Effector CD4-positive, alpha-beta T cell (primary cell): ENCODE measurements at regions not wholly inside any gene's neighbourhood (a gene's known extent, or its start where the extent isn't known, plus 50 kb on each side); places are given as distances from the start of the nearest gene placed in this dataset.
"Not testable (repeated sequence)": the region's sequence is repeated elsewhere in the genome, so short reads cannot be mapped to it uniquely, and the experiment has no call there.

Experiments used
- DNase-seq: peaks from one replicate; pipeline ENCODE4 v3.0.0-alpha.2; 2020

GRCh38 chr5:166062719-166063118 lies 2228.7 kb upstream of the WWC1 start:
- no peak for DNase-seq

GRCh38 chr5:166063261-166063660 lies 2228.2 kb upstream of the WWC1 start:
- DNase-seq, result no peak

GRCh38 chr5:166068547-166069335 lies 2222.7 kb upstream of the WWC1 start:
- no peak for DNase-seq

GRCh38 chr5:166073901-166074581 lies 2217.4 kb upstream of the WWC1 start:
- no peak for DNase-seq

- no peak for DNase-seq
Measured at GRCh38 chr5:166074582-166075481, 2216.6 kb upstream of the WWC1 start.

- DNase-seq, result no peak
Measured at GRCh38 chr5:166083183-166083959, 2208.1 kb upstream of the WWC1 start.

- DNase-seq, result no peak
Measured at GRCh38 chr5:166086568-166086967, 2204.9 kb upstream of the WWC1 start.

DNA sequence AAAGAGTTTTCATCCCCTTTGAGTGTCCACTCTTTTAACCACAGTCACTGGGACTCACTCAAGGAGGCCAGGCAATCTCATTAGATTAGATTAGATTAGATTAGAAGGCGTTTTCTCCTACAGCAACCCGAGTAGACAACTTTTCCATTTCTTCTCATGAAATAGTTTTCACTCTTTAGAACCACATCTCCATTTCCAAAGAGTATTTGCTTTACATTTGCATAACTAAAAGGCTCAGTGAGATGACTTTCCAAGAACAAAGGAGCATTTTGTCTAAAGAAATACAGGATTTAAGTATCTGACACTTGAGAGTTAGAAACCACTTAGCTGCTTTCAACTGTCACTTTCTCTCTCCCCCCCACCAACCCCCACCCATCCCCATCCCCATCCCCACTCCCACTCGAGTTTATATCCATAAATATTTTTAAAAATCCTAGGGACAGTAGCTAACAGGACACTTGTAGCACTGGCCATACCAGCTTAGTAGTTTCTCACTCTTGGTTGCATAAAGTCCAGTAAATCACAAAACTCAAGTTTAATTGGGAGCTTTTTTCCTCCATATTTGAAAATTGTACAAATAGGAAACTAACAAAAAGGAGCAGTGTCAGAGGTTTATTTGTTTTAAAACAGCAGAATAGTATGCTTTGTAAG lies 2202.9 kb upstream of the WWC1 start:
- DNase-seq, result no peak

DNA sequence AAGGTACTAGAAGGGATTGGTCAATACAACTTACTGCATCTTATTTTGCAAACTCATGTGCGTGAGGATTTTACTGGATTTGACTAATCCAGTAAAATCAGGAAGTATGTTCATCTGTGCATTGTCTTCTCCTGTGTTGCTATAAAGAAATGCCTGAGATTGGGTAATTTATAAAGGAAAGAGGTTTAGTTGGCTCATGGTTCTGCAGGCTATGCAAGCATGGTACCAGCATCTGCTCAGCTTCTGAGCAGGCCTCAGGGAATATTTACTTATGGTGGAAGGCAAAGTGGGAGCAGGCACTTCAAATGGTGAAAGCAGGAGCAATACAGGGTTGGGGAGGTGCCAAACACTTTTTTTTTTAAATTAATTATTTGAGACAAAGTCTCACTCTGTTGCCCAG lies 2199.5 kb upstream of the WWC1 start:
- DNase-seq, result no peak

GRCh38 chr5:166093312-166093711 lies 2198.1 kb upstream of the WWC1 start:
- DNase-seq, result no peak

DNA sequence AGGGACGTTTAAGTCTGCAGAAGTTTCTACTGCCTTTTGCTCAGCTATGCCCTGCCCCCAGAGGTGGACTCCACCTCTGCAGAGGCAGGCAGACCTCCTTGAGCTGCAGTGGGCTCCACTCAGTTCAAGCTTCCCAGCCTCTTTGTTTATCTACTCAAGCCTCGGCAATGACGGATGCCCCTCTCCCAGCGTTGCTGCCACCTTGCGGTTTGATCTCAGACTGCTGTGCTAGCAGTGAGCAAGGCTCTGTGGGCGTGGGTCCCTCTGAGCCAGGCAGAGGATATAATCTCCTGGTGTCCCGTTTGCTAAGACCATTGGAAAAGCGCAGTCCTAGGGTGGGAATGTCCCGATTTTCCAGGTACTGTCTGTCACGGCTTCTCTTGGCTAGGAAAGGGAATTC lies 2188.5 kb upstream of the WWC1 start:
- no peak for DNase-seq

- no peak for DNase-seq
Measured at GRCh38 chr5:166111021-166111420, 2180.4 kb upstream of the WWC1 start.

GRCh38 chr5:166117072-166118066 lies 2174.1 kb upstream of the WWC1 start:
- DNase-seq, result no peak

- no peak for DNase-seq
Measured at GRCh38 chr5:166119506-166119905, 2171.9 kb upstream of the WWC1 start.

- DNase-seq, result no peak
Measured at GRCh38 chr5:166123717-166124116, 2167.7 kb upstream of the WWC1 start.

DNA sequence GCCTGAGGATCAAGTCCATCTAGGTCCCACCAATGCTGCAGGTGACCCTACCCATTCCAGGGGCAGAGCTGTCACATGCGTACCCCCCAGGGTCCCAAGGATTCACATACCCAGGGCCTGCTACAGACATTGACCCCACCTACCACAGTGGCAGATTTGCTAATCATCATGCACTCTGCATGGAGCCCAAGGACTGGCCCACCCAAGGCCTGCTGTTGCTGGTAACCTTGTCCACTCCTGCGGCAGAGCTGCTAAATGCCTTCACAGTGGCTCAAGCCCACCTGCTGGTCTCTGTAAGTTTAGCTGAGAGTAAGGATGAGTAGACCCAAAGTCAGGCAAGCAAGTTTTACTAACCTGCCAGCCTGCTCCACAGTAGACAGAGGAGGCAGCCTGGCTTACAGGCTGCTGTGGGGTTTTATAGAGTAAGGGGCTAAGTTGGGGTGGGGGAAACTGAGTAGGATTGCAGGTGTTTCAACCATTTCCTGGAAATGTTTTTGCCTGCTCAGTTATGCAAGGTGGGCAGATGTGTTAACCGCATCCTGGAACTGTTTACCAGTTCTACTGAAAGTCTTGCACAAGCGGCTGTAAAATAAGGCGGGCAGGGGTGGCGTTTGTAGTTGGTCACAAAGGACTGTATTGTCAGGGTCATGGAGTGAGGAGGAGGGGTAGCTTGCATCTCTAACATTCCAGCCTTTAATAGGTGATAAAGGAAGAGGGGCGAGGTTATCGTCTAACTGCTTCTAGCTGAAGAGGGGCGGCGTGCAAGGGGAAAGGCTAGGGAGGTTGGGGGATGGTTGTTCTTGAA lies 2163.5 kb upstream of the WWC1 start:
- DNase-seq, result no peak

DNA sequence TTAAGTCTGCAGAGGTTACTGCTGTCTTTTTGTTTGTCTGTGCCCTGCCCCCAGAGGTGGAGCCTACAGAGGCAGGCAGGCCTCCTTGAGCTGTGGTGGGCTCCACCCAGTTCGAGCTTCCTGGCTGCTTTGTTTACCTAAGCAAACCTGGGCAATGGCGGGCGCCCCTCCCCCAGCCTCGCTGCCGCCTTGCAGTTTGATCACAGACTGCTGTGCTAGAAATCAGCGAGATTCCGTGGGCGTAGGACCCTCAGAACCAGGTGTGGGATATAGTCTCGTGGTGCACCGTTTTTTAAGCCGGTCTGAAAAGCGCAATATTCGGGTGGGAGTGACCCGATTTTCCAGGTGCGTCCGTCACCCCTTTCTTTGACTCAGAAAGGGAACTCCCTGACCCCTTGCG lies 2146.3 kb upstream of the WWC1 start:
- not testable (repeated sequence) for DNase-seq

- DNase-seq, result no peak
Measured at GRCh38 chr5:166163996-166164610, 2127.3 kb upstream of the WWC1 start.

GRCh38 chr5:166165596-166165995 lies 2125.8 kb upstream of the WWC1 start:
- DNase-seq, result no peak
